ENCODE measurements at regions not wholly inside any gene's neighbourhood (a gene's known extent, or its start where the extent isn't known, plus 50 kb on each side); places are given as distances from the start of the nearest gene placed in this dataset.

GRCh38 chr11:100543386-100543785, 143.7 kb upstream of the ARHGAP42 start:
- no peak for TF ChIP-seq CTCF (IDR thresholded peaks at IDR 0.05)
- no peak for TF ChIP-seq POLR2AphosphoS5 (IDR thresholded peaks at IDR 0.05)
- TF ChIP-seq EP300 (IDR thresholded peaks at IDR 0.05) = no peak
